Endothelial cell of umbilical vein (primary cell): ENCODE measurements at regions not wholly inside any gene's neighbourhood (a gene's known extent, or its start where the extent isn't known, plus 50 kb on each side); places are given as distances from the start of the nearest gene placed in this dataset.

Experiments used
- BruUV-seq: library from RNA; stranded (reverse); fragments of 400-500 nt; replicated peaks from 2 replicates; lab custom pipeline; 2021; lab: Mats Ljungman, UMichigan
- CTCF ChIA-PET: fragments of 300-600, 350-600 bp; sonication (Branson Sonifier 250); formaldehyde crosslinking; loops from one replicate; lab custom pipeline; 2021; ENCODE audit warnings: antibody characterized with exemption, inconsistent platforms; lab: Charles Lee
- POLR2A ChIA-PET: fragments of 300-600, 350-600 bp; sonication (Branson Sonifier 250); formaldehyde crosslinking; loops from one replicate; lab custom pipeline; 2021; ENCODE audit warnings: antibody characterized with exemption, inconsistent platforms; lab: Charles Lee
- DNase-seq: peaks from one replicate; pipeline ENCODE4 v3.0.0-alpha.2; 2011; ENCODE audit warnings: low read depth, low spot score
- FAIRE-seq: peaks from 2 replicates; lab custom pipeline; 2011; peaks lifted over from hg19 to GRCh38; lab: Jason Lieb, UNC
- H2AFZ ChIP-seq: 2 replicates; pipeline ENCODE4 v1.6.0; 2012; ENCODE audit warnings: low read depth, low read length, control low read depth, inconsistent platforms
- H3K27ac ChIP-seq: 2 replicates; pipeline ENCODE4 v1.5.1; 2011; ENCODE audit warnings: low read depth, mild to moderate bottlenecking, control low read depth, low read length, moderate library complexity; ENCODE audit not compliant: insufficient read depth
- H3K27me3 ChIP-seq, 2 experiments: 2 replicates each; pipeline versions ENCODE4 v1.6.0 to v1.6.1; 2011; ENCODE audit warnings: low read length in 2 of 2, mixed read lengths in 1 of 2; ENCODE audit not compliant: control insufficient read depth in 2 of 2, insufficient read depth in 2 of 2
- H3K36me3 ChIP-seq, 2 experiments: 2 replicates in 1 of 2; 3 replicates in 1 of 2; pipeline ENCODE4 v1.5.1; 2011; ENCODE audit warnings: low read length in 2 of 2, mild to moderate bottlenecking in 1 of 2, moderate library complexity in 1 of 2; ENCODE audit not compliant: control insufficient read depth in 2 of 2, insufficient read depth in 2 of 2; ENCODE audit errors: extremely low read depth in 1 of 2
- H3K4me1 ChIP-seq: 3 replicates; pipeline ENCODE4 v1.5.1; 2011; ENCODE audit warnings: mild to moderate bottlenecking, low read length; ENCODE audit not compliant: control insufficient read depth, insufficient read depth; ENCODE audit errors: extremely low read depth
- H3K4me2 ChIP-seq: 2 replicates; pipeline ENCODE4 v1.6.1; 2011; ENCODE audit warnings: low read length, control low read depth, mixed read lengths; ENCODE audit not compliant: insufficient read depth
- H3K4me3 ChIP-seq, 3 experiments: fragments of 200-600 bp in 1 of 3; sonication (generic), shearing (Covaris generic) in 1 of 3; replicated peaks in 1 of 3; 2 replicates each; pipeline ENCODE4 v1.5.1; 2011 to 2016; ENCODE audit warnings: control low read depth in 3 of 3, low read length in 3 of 3, mild to moderate bottlenecking in 2 of 3, inconsistent platforms in 1 of 3, low read depth in 1 of 3, moderate library complexity in 1 of 3; ENCODE audit not compliant: insufficient read depth in 1 of 3
- H3K79me2 ChIP-seq: 2 replicates; pipeline ENCODE4 v1.6.0; 2012; ENCODE audit warnings: low read length, inconsistent platforms; ENCODE audit not compliant: control insufficient read depth, insufficient read depth
- H3K9ac ChIP-seq: replicated peaks from 2 replicates; pipeline ENCODE3; 2011; ENCODE audit warnings: low read length, control low read depth; ENCODE audit not compliant: insufficient read depth; ENCODE audit errors: extremely low read depth
- H3K9me1 ChIP-seq: replicated peaks from 3 replicates; pipeline ENCODE4 v1.6.0; 2011; ENCODE audit warnings: mild to moderate bottlenecking, low read length; ENCODE audit not compliant: control insufficient read depth, insufficient read depth; ENCODE audit errors: extremely low read depth
- H3K9me3 ChIP-seq: replicated peaks from 2 replicates; pipeline ENCODE4 v1.5.1; 2012; ENCODE audit warnings: low read length, inconsistent platforms; ENCODE audit not compliant: control insufficient read depth, insufficient read depth
- H4K20me1 ChIP-seq: replicated peaks from 2 replicates; pipeline ENCODE3; 2011; ENCODE audit warnings: mild to moderate bottlenecking, low read length; ENCODE audit not compliant: control insufficient read depth, insufficient read depth; ENCODE audit errors: extremely low read depth
- EZH2 ChIP-seq: IDR thresholded peaks from 2 replicates; pipeline ENCODE4 v1.6.1; 2012; ENCODE audit warnings: borderline replicate concordance, low read depth, mild to moderate bottlenecking, moderate library complexity, low read length, inconsistent platforms; ENCODE audit not compliant: severe bottlenecking
- FOS ChIP-seq: IDR thresholded peaks from 2 replicates; pipeline ENCODE4 v1.6.1; 2011; ENCODE audit warnings: mild to moderate bottlenecking, low read length, moderate library complexity, borderline replicate concordance; ENCODE audit not compliant: insufficient read depth
- GATA2 ChIP-seq: IDR thresholded peaks from 2 replicates; pipeline ENCODE4 v1.7.0; 2011; ENCODE audit warnings: low read depth, mild to moderate bottlenecking, moderate library complexity, mixed read lengths, low read length; ENCODE audit not compliant: insufficient read length, insufficient read depth
- JUN ChIP-seq: IDR thresholded peaks from 2 replicates; pipeline ENCODE4 v1.6.1; 2011; ENCODE audit warnings: borderline replicate concordance, low read depth; ENCODE audit not compliant: insufficient read length, insufficient read depth
- MYC ChIP-seq: IDR thresholded peaks from one replicate; pipeline ENCODE4 v1.6.1; 2011; ENCODE audit warnings: mild to moderate bottlenecking, low read depth, low read length
- POLR2A ChIP-seq: IDR thresholded peaks from 2 replicates; pipeline ENCODE4 v1.6.1; 2012; ENCODE audit warnings: low read depth, mild to moderate bottlenecking, control low read depth, low read length
- POLR2AphosphoS5 ChIP-seq: IDR thresholded peaks from 2 replicates; pipeline ENCODE4 v1.6.1; 2012; ENCODE audit warnings: low read depth, mild to moderate bottlenecking, control low read depth, low read length, moderate library complexity; ENCODE audit not compliant: insufficient read depth
- dilution Hi-C: fragments of 300-500 bp; cut with MboI; formaldehyde crosslinking; loops from one replicate; pipeline ENCODE4 v1.15.0; 2019; ENCODE audit warnings: low sequenced_read_pairs; ENCODE audit not compliant: extremely low pct_ligation_motif_present
- intact Hi-C: fragments of 100-400 bp; cut with micrococcal nuclease; formaldehyde crosslinking; loops from one replicate; pipeline ENCODE4 v1.10.0; 2022
- TF ChIP-seq, protein P1 (sequence below), 2 donors: IDR thresholded peaks; 1 replicate in 1 of 2; 2 replicates in 1 of 2; pipeline ENCODE4 v1.5.1; 2011; ENCODE audit warnings: low read length in 2 of 2, mild to moderate bottlenecking in 2 of 2, moderate library complexity in 2 of 2, control low read depth in 1 of 2, inconsistent platforms in 1 of 2, low read depth in 1 of 2; ENCODE audit not compliant: insufficient read depth in 1 of 2; ENCODE audit errors: extremely low read depth in 1 of 2
- TF ChIP-seq, protein P2 (sequence below): IDR thresholded peaks from 2 replicates; pipeline ENCODE4 v1.6.1; 2011; ENCODE audit not compliant: insufficient read depth, insufficient read length

DNA sequence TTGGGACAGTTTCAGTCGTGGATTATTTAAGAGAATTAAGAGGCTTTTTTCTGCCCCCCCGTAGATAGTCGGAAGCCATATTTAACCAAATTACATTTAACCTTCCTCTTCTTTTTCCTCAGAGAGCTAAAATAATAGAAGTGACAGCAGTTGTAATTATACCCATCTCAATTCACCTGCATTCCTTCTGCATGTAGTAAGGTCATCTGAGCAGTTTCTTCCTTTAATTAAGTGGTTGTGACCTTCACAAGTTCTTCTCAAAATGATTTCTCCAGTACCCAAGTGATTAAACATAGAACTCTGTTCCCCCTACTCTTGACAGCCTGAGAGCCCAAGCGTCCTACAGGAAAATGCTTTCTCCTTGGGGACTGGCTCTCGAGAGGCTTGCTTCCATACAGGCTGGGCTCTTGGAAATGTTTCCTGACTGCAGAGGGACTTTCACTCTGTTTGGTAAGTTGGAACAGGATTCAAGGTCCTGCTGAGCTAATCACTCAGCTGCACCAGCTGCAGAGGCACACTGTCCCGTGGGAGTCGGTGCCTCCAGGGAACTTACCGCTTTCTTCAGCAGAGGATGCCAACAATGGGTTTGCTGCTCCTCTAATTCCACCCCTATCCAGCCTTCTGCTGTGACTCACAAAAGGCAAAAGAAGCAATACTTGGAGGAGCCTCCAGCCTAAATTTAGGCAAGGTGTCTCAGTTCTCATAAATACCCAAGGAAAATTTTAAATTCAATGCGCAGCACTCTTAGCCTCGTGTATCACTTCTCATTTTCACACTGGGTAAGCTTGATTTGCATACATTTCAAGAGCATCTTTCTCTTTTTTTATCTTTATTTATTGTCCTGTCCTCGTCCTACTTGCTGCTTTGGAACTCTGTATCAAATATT is 414.9 kb downstream of the KIF16B start:
- POLR2A ChIA-PET, result no interaction called here
- H3K27me3 ChIP-seq, result no peaks in the 10 kb centered on the region
- TF ChIP-seq, protein P1, sequence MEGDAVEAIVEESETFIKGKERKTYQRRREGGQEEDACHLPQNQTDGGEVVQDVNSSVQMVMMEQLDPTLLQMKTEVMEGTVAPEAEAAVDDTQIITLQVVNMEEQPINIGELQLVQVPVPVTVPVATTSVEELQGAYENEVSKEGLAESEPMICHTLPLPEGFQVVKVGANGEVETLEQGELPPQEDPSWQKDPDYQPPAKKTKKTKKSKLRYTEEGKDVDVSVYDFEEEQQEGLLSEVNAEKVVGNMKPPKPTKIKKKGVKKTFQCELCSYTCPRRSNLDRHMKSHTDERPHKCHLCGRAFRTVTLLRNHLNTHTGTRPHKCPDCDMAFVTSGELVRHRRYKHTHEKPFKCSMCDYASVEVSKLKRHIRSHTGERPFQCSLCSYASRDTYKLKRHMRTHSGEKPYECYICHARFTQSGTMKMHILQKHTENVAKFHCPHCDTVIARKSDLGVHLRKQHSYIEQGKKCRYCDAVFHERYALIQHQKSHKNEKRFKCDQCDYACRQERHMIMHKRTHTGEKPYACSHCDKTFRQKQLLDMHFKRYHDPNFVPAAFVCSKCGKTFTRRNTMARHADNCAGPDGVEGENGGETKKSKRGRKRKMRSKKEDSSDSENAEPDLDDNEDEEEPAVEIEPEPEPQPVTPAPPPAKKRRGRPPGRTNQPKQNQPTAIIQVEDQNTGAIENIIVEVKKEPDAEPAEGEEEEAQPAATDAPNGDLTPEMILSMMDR (IDR thresholded peaks at IDR 0.05; ENCODE audit: extremely low read depth in 1 of 2, insufficient read depth in 1 of 2, low read depth in 1 of 2, low read length in 2 of 2), result no peak
- no peak for TF ChIP-seq FOS
- no peak overlapping the region for H2AFZ ChIP-seq
- FAIRE-seq, result no peak
- H3K36me3 ChIP-seq, result no peaks in the 10 kb centered on the region
- intact Hi-C loops, result no loop called here
- H3K27ac ChIP-seq, result no peak overlapping the region
- peaks cover 4% of the 10 kb centered on the region for H3K9me3 ChIP-seq
- no peaks in the 10 kb centered on the region for H3K79me2 ChIP-seq
- no peak overlapping the region for H3K4me2 ChIP-seq
- H3K4me1 ChIP-seq, result no peaks in the 10 kb centered on the region
- H3K9ac ChIP-seq, result no peak overlapping the region
- no TSS peak for BruUV-seq
- no peak overlapping the region for H3K4me3 ChIP-seq
- dilution Hi-C loops, result no loop called here
- no peak for DNase-seq
- no peaks in the 10 kb centered on the region for H4K20me1 ChIP-seq
- H3K9me1 ChIP-seq, result no peaks in the 10 kb centered on the region
- CTCF ChIA-PET, result no interaction called here

DNA sequence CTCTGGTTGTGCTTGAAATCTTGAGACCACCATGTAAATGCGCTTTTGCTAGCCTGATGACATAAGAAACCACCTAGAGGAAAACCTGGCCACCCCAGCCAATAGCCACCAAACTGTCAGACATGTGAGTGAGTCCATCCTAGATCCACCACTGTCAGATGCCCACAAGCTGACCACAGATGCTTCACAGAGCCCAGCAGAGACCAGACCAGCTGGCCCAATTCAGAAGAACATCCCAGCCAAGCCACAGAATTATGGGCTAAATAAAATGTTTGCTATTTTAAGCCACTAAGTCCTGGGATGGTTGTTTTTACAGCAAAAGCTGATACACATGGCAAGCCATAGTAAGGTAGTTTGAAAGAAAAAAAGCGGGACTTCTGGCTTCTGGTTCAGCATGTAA is 425.3 kb downstream of the KIF16B start:
- no peaks in the 10 kb centered on the region for H3K36me3 ChIP-seq
- no peaks in the 10 kb centered on the region for H3K9me1 ChIP-seq
- ChIA-PET POLR2A (no interaction called here), CTCF (no interaction called here)
- no peaks in the 10 kb centered on the region for H3K4me1 ChIP-seq
- TF ChIP-seq, protein P2, sequence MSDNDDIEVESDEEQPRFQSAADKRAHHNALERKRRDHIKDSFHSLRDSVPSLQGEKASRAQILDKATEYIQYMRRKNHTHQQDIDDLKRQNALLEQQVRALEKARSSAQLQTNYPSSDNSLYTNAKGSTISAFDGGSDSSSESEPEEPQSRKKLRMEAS, result no peak
- no peak for TF ChIP-seq MYC
- TF ChIP-seq FOS, result no peak
- TF ChIP-seq EZH2, result no peak
- TF ChIP-seq, protein P1 (IDR thresholded peaks at IDR 0.05; ENCODE audit: extremely low read depth in 1 of 2, insufficient read depth in 1 of 2, low read depth in 1 of 2, low read length in 2 of 2), result no peak
- no peak for TF ChIP-seq POLR2A
- no peak for TF ChIP-seq GATA2
- no peak for TF ChIP-seq POLR2AphosphoS5
- no peak for TF ChIP-seq JUN
- no peak overlapping the region for H2AFZ ChIP-seq
- no peak overlapping the region for H3K9ac ChIP-seq
- intact Hi-C loops (loop anchor here (10.0 kb wide), 1 partner anchor 307 kb away; no protein-coding TSS in a partner anchor), dilution Hi-C loops (no loop called here)
- FAIRE-seq (no peak), DNase-seq (no peak)
- BruUV-seq, result no TSS peak
- H4K20me1 ChIP-seq, result no peaks in the 10 kb centered on the region
- no peaks in the 10 kb centered on the region for H3K27me3 ChIP-seq
- peaks cover 3% of the 10 kb centered on the region for H3K9me3 ChIP-seq
- no peaks in the 10 kb centered on the region for H3K79me2 ChIP-seq
- H3K4me3 ChIP-seq, result no peak overlapping the region
- no peak overlapping the region for H3K4me2 ChIP-seq
- H3K27ac ChIP-seq, result no peak overlapping the region
